HCT116 (cell line): ENCODE measurements at regions not wholly inside any gene's neighbourhood (a gene's known extent, or its start where the extent isn't known, plus 50 kb on each side); places are given as distances from the start of the nearest gene placed in this dataset.

Experiments used
- ATAC-seq: fragments of 200-7000 bp; cut with Tn5 transposase; 2 replicates; pipeline ENCODE4 v1.9.1; 2020; ENCODE audit warnings: mild to moderate bottlenecking, moderate library complexity
- BruUV-seq: library from RNA; stranded (reverse); fragments of 400-500 nt; replicated peaks from 2 replicates; lab custom pipeline; 2021; lab: Mats Ljungman, UMichigan
- CTCF ChIA-PET: fragments of 300-600 bp; sonication (Branson Sonifier 250); formaldehyde crosslinking; loops from one replicate; lab custom pipeline; 2021; ENCODE audit warnings: antibody characterized with exemption; lab: Charles Lee
- POLR2A ChIA-PET: fragments of 300-600, 350-600 bp; sonication (Branson Sonifier 250); formaldehyde crosslinking; loops from one replicate; lab custom pipeline; 2021; ENCODE audit warnings: antibody characterized with exemption; lab: Charles Lee
- RAD21 ChIA-PET, 2 experiments: fragments of 300-600 bp; sonication (Branson Sonifier 250); formaldehyde crosslinking; loops; one replicate each; lab custom pipeline; 2023; ENCODE audit warnings: low total read pairs in 2 of 2; ENCODE audit not compliant: uncharacterized antibody in 2 of 2, unreplicated experiment in 2 of 2, low non-redundant PET in 1 of 2; lab: Charles Lee
- DNase-seq: peaks from one replicate; pipeline ENCODE4 v3.0.0-alpha.2; 2010; ENCODE audit warnings: low read depth, low spot score
- H2AFZ ChIP-seq: fragments of 200-600 bp; shearing (Covaris generic), sonication (generic); 2 replicates; pipeline ENCODE4 v1.6.1; 2017; ENCODE audit warnings: low read depth, mixed run types, mixed read lengths, antibody characterized with exemption, low read length; ENCODE audit not compliant: poor library complexity, severe bottlenecking
- H3K27ac ChIP-seq: 2 replicates; pipeline ENCODE4 v1.5.1; 2012; ENCODE audit warnings: low read depth, low read length
- H3K27me3 ChIP-seq: fragments of 200-600 bp; sonication (generic); 2 replicates; pipeline ENCODE4 v1.6.1; 2016; ENCODE audit warnings: mixed run types, low read length, mixed read lengths; ENCODE audit not compliant: insufficient read depth
- H3K36me3 ChIP-seq, 2 experiments: fragments of 200-500 bp in 1 of 2; fragments of 200-600 bp in 1 of 2; sonication (Bioruptor generic) in 1 of 2; sonication (generic) in 1 of 2; 2 replicates each; pipeline versions ENCODE4 v1.5.1 to v1.6.1; 2014 to 2016; ENCODE audit warnings: low read length in 2 of 2, inconsistent platforms in 1 of 2, mixed read lengths in 1 of 2, mixed run types in 1 of 2; ENCODE audit not compliant: insufficient read depth in 2 of 2, control insufficient read depth in 1 of 2
- H3K4me1 ChIP-seq, 2 experiments: fragments of 200-600 bp in 1 of 2; sonication (generic) in 1 of 2; 2 replicates each; pipeline versions ENCODE4 v1.5.1 to v1.6.1; 2012 to 2017; ENCODE audit warnings: low read length in 2 of 2, inconsistent platforms in 1 of 2, mild to moderate bottlenecking in 1 of 2, mixed read lengths in 1 of 2, mixed run types in 1 of 2, moderate library complexity in 1 of 2; ENCODE audit not compliant: insufficient read depth in 2 of 2, control insufficient read depth in 1 of 2
- H3K4me2 ChIP-seq: fragments of 200-600 bp; sonication (generic); 2 replicates; pipeline ENCODE4 v1.6.1; 2017; ENCODE audit warnings: mixed run types, low read length, mixed read lengths
- H3K4me3 ChIP-seq, 2 experiments: fragments of 200-600 bp in 1 of 2; sonication (generic) in 1 of 2; replicated peaks in 1 of 2; 2 replicates each; pipeline ENCODE4 v1.5.1; 2011 to 2016; ENCODE audit warnings: low read length in 2 of 2, control low read depth in 1 of 2, low read depth in 1 of 2, mild to moderate bottlenecking in 1 of 2, mixed read lengths in 1 of 2, mixed run types in 1 of 2
- H3K79me2 ChIP-seq: fragments of 200-600 bp; sonication (generic); 2 replicates; pipeline ENCODE4 v1.6.1; 2017; ENCODE audit warnings: mild to moderate bottlenecking, mixed run types, low read length, moderate library complexity, mixed read lengths; ENCODE audit not compliant: insufficient read depth
- H3K9ac ChIP-seq: fragments of 200-600 bp; sonication (generic); 2 replicates; pipeline ENCODE4 v1.6.1; 2016; ENCODE audit warnings: low read length, mixed read lengths
- H3K9me2 ChIP-seq: fragments of 200-600 bp; sonication (generic), shearing (Covaris generic); 2 replicates; pipeline ENCODE4 v1.6.1; 2017; ENCODE audit warnings: mixed run types, mild to moderate bottlenecking, moderate library complexity; ENCODE audit not compliant: insufficient read depth
- H3K9me3 ChIP-seq, 2 experiments: fragments of 200-500 bp in 1 of 2; fragments of 200-600 bp in 1 of 2; sonication (Bioruptor generic) in 1 of 2; sonication (generic) in 1 of 2; 2 replicates each; pipeline ENCODE4 v1.6.1; 2014 to 2017; ENCODE audit warnings: low read length in 2 of 2, mixed read lengths in 2 of 2, inconsistent platforms in 1 of 2, low read depth in 1 of 2, mild to moderate bottlenecking in 1 of 2, mixed run types in 1 of 2, moderate library complexity in 1 of 2; ENCODE audit not compliant: control insufficient read depth in 1 of 2, insufficient read depth in 1 of 2
- H4K20me1 ChIP-seq: fragments of 200-600 bp; sonication (generic), shearing (Covaris generic); 2 replicates; pipeline ENCODE4 v1.6.1; 2017; ENCODE audit warnings: mixed run types, mild to moderate bottlenecking, moderate library complexity; ENCODE audit not compliant: insufficient read depth
- CBX3 ChIP-seq: IDR thresholded peaks from 2 replicates; pipeline ENCODE4 v1.6.1; 2012; ENCODE audit warnings: low read depth
- CEBPB ChIP-seq: IDR thresholded peaks from 2 replicates; pipeline ENCODE4 v1.6.1; 2012; ENCODE audit warnings: low read depth
- ELF1 ChIP-seq: IDR thresholded peaks from 2 replicates; pipeline ENCODE4 v1.6.1; 2012; ENCODE audit warnings: low read depth, borderline replicate concordance
- EZH2 ChIP-seq: fragments of 200-600 bp; sonication (generic); IDR thresholded peaks from 2 replicates; pipeline ENCODE4 v1.6.1; 2017; ENCODE audit warnings: antibody characterized with exemption, mixed run types
- EZH2phosphoT487 ChIP-seq: fragments of 200-600 bp; IDR thresholded peaks from 2 replicates; pipeline ENCODE4 v1.6.1; 2018; ENCODE audit warnings: antibody characterized with exemption, borderline replicate concordance
- FOSL1 ChIP-seq: IDR thresholded peaks from 2 replicates; pipeline ENCODE4 v1.6.1; 2012; ENCODE audit warnings: low read depth
- POLR2A ChIP-seq: IDR thresholded peaks from 2 replicates; pipeline ENCODE4 v1.7.0; 2011; ENCODE audit warnings: borderline replicate concordance; ENCODE audit not compliant: insufficient read depth, insufficient read length; ENCODE audit errors: extremely low read depth
- RAD21 ChIP-seq: IDR thresholded peaks from 2 replicates; pipeline ENCODE4 v1.6.1; 2012; ENCODE audit warnings: low read depth, mild to moderate bottlenecking
- SIN3A ChIP-seq: IDR thresholded peaks from 2 replicates; pipeline ENCODE4 v1.6.1; 2012; ENCODE audit warnings: low read depth
- SRF ChIP-seq: IDR thresholded peaks from 2 replicates; pipeline ENCODE4 v1.6.1; 2012; ENCODE audit warnings: low read depth
- YY1 ChIP-seq: IDR thresholded peaks from 2 replicates; pipeline ENCODE4 v1.6.1; 2011; ENCODE audit warnings: low read length, low read depth, moderate library complexity, mild to moderate bottlenecking; ENCODE audit not compliant: insufficient replicate concordance; ENCODE audit errors: extremely low read depth
- ZNF274 ChIP-seq: fragments of 200-500 bp; sonication (Bioruptor generic); IDR thresholded peaks from 2 replicates; pipeline ENCODE4 v1.6.1; 2014; ENCODE audit warnings: mild to moderate bottlenecking, low read depth, low read length, inconsistent platforms
- intact Hi-C: fragments of 100-400 bp; cut with micrococcal nuclease; formaldehyde crosslinking; loops from 2 replicates; pipeline ENCODE4 v1.10.0; 2022
- TF ChIP-seq, protein P1 (sequence below): IDR thresholded peaks from 2 replicates; pipeline ENCODE4 v1.6.1; 2012
- TF ChIP-seq, protein P2 (sequence below): IDR thresholded peaks from 2 replicates; pipeline ENCODE4 v1.6.1; 2012
- TF ChIP-seq, protein P3 (sequence below): IDR thresholded peaks from 2 replicates; pipeline ENCODE4 v1.6.1; 2011; ENCODE audit warnings: mild to moderate bottlenecking, low read length, moderate library complexity; ENCODE audit not compliant: insufficient replicate concordance; ENCODE audit errors: extremely low read depth

DNA sequence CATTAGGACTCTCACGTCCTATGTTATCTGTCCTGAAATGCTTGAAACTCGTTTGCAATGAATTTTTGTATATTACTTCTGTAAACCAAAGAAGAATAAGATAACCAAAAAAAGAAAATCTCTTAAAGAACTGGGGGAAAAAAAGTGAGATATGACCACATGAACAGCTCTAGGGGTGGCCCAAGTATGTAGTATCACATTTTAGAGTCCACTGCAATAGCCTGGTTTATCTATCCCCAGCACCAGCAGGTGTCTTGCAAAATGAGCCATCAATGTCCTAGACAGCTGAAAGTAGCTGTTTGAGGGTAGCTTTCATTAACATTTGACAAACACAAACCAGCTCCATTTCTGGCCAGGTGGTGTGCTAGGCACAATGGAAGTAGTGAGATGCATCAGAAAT, 102.8 kb downstream of the PXDC1 start:
- BruUV-seq: no TSS peak
- ChIA-PET RAD21 (no interaction called here), POLR2A (no interaction called here), CTCF (no interaction called here)
- ATAC-seq: no peak
- Histone ChIP-seq H3K4me1 (no peaks in the 10 kb centered on the region), H3K27me3 (peaks cover 8% of the 10 kb centered on the region; the same call in 1 of the 2 replicates), H3K4me3 (no peak overlapping the region), H3K36me3 (no peaks in the 10 kb centered on the region), H3K4me2 (no peak overlapping the region), H4K20me1 (no peaks in the 10 kb centered on the region), H3K9me3 (no peaks in the 10 kb centered on the region), H2AFZ (no peak overlapping the region), H3K79me2 (no peaks in the 10 kb centered on the region), H3K9ac (no peak overlapping the region)
- DNase-seq: no peak
- TF ChIP-seq POLR2A: no peak
- no peak for TF ChIP-seq SIN3A
- TF ChIP-seq ZNF274: no peak
- TF ChIP-seq, protein P1, sequence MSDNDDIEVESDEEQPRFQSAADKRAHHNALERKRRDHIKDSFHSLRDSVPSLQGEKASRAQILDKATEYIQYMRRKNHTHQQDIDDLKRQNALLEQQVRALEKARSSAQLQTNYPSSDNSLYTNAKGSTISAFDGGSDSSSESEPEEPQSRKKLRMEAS: no peak
- no peak for TF ChIP-seq ELF1
- no peak for TF ChIP-seq RAD21
- TF ChIP-seq EZH2phosphoT487: no peak
- TF ChIP-seq, protein P2, sequence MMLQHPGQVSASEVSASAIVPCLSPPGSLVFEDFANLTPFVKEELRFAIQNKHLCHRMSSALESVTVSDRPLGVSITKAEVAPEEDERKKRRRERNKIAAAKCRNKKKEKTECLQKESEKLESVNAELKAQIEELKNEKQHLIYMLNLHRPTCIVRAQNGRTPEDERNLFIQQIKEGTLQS: no peak
- TF ChIP-seq CEBPB: no peak
- TF ChIP-seq YY1: no peak
- TF ChIP-seq FOSL1: no peak
- TF ChIP-seq, protein P3, sequence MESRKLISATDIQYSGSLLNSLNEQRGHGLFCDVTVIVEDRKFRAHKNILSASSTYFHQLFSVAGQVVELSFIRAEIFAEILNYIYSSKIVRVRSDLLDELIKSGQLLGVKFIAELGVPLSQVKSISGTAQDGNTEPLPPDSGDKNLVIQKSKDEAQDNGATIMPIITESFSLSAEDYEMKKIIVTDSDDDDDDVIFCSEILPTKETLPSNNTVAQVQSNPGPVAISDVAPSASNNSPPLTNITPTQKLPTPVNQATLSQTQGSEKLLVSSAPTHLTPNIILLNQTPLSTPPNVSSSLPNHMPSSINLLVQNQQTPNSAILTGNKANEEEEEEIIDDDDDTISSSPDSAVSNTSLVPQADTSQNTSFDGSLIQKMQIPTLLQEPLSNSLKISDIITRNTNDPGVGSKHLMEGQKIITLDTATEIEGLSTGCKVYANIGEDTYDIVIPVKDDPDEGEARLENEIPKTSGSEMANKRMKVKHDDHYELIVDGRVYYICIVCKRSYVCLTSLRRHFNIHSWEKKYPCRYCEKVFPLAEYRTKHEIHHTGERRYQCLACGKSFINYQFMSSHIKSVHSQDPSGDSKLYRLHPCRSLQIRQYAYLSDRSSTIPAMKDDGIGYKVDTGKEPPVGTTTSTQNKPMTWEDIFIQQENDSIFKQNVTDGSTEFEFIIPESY: no peak
- TF ChIP-seq SRF: no peak
- TF ChIP-seq CBX3: no peak
- no peak for TF ChIP-seq EZH2
- TF ChIP-seq, all 23 proteins: peak for 0
- intact Hi-C loops: no loop called here
- Histone ChIP-seq H3K9me2 (no peaks in the 10 kb centered on the region), H3K27ac (no peak overlapping the region)
